ENCODE measurements at regions not wholly inside any gene's neighbourhood (a gene's known extent, or its start where the extent isn't known, plus 50 kb on each side); places are given as distances from the start of the nearest gene placed in this dataset.

DNA sequence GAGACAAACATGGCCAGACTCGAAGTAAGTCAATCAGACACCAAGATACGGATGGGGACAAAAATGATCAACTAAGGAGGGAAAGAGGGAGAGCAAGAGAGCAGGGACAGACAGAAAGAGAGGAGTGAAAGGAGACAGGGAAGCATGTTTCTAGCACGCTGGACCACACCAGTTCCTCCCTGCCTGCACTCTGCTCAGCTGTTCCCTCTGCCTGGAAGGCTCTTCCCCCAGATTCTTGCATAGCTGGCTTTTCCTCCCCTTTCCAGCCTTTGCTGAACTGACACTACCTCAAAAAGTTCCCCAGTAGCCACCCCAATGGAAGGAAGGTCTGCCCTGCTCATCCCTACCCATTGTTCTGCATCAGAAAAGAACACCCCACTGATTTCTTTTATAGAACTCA lies 185.9 kb downstream of the MAFB start:
- Histone ChIP-seq H3K27ac (ENCODE audit: low read depth, low read length) (no peak overlapping the region), H3K9me2 (replicated peaks; ENCODE audit: insufficient read depth, low read length) (no peaks in the 10 kb centered on the region), H2AFZ (ENCODE audit: low read depth, low read length, severe bottlenecking) (no peak overlapping the region), H3K4me2 (ENCODE audit: low read depth, low read length, poor library complexity, severe bottlenecking) (no peak overlapping the region), H3K36me3 (ENCODE audit: low read length) (no peaks in the 10 kb centered on the region), H3K27me3 (ENCODE audit: low read length) (no peaks in the 10 kb centered on the region), H3K9me3 (ENCODE audit: insufficient read depth, low read length) (no peaks in the 10 kb centered on the region), H4K20me1 (ENCODE audit: low read depth, low read length) (no peaks in the 10 kb centered on the region), H3K9ac (ENCODE audit: low read length) (no peak overlapping the region), H3F3A (ENCODE audit: insufficient read depth) (no peaks in the 10 kb centered on the region), H3K79me2 (ENCODE audit: insufficient read depth, low read length) (no peaks in the 10 kb centered on the region), H3K4me3 (ENCODE audit: insufficient read depth, low read length, poor library complexity, severe bottlenecking) (no peak overlapping the region)
- TF ChIP-seq EZH2phosphoT487 (conservative IDR thresholded peaks at IDR 0.05; ENCODE audit: low read length), result no peak
- TF ChIP-seq, protein P1, sequence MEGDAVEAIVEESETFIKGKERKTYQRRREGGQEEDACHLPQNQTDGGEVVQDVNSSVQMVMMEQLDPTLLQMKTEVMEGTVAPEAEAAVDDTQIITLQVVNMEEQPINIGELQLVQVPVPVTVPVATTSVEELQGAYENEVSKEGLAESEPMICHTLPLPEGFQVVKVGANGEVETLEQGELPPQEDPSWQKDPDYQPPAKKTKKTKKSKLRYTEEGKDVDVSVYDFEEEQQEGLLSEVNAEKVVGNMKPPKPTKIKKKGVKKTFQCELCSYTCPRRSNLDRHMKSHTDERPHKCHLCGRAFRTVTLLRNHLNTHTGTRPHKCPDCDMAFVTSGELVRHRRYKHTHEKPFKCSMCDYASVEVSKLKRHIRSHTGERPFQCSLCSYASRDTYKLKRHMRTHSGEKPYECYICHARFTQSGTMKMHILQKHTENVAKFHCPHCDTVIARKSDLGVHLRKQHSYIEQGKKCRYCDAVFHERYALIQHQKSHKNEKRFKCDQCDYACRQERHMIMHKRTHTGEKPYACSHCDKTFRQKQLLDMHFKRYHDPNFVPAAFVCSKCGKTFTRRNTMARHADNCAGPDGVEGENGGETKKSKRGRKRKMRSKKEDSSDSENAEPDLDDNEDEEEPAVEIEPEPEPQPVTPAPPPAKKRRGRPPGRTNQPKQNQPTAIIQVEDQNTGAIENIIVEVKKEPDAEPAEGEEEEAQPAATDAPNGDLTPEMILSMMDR (IDR thresholded peaks at IDR 0.05; ENCODE audit: insufficient read depth, low read length, poor library complexity, severe bottlenecking), result no peak

DNA sequence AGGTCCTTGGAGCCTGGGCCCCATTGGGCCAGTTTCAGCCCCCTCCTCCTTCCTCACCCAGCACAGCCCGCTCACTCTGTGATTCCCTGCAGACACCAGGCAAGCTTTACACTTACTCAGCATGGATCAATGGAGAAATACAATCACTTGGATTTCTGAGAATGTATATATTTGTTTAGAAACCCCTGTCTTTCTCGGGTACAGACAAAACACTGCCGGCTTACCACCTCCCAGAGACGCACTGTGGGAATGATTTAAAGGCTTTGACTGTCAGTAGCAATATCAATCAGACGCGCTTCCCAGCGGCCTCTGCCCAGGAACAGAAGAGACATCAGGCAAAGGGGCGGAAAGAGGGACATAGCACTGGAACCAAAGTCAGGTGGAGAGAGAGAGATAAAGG lies 186.5 kb downstream of the MAFB start:
- H3K9ac ChIP-seq (ENCODE audit: low read length), result no peak overlapping the region
- H2AFZ ChIP-seq (ENCODE audit: low read depth, low read length, severe bottlenecking), result no peak overlapping the region
- no peaks in the 10 kb centered on the region for H3K9me2 ChIP-seq (replicated peaks; ENCODE audit: insufficient read depth, low read length)
- TF ChIP-seq, protein P1 (IDR thresholded peaks at IDR 0.05; ENCODE audit: insufficient read depth, low read length, poor library complexity, severe bottlenecking), result no peak
- TF ChIP-seq EZH2phosphoT487 (conservative IDR thresholded peaks at IDR 0.05; ENCODE audit: low read length), result no peak
- H3K27ac ChIP-seq (ENCODE audit: low read depth, low read length), result no peak overlapping the region
- H3K4me3 ChIP-seq (ENCODE audit: insufficient read depth, low read length, poor library complexity, severe bottlenecking), result no peak overlapping the region
- H3F3A ChIP-seq (ENCODE audit: insufficient read depth), result no peaks in the 10 kb centered on the region
- H3K27me3 ChIP-seq (ENCODE audit: low read length), result no peaks in the 10 kb centered on the region
- no peaks in the 10 kb centered on the region for H3K9me3 ChIP-seq (ENCODE audit: insufficient read depth, low read length)
- H3K4me2 ChIP-seq (ENCODE audit: low read depth, low read length, poor library complexity, severe bottlenecking), result no peak overlapping the region
- no peaks in the 10 kb centered on the region for H3K79me2 ChIP-seq (ENCODE audit: insufficient read depth, low read length)
- no peaks in the 10 kb centered on the region for H3K36me3 ChIP-seq (ENCODE audit: low read length)
- H4K20me1 ChIP-seq (ENCODE audit: low read depth, low read length), result no peaks in the 10 kb centered on the region

DNA sequence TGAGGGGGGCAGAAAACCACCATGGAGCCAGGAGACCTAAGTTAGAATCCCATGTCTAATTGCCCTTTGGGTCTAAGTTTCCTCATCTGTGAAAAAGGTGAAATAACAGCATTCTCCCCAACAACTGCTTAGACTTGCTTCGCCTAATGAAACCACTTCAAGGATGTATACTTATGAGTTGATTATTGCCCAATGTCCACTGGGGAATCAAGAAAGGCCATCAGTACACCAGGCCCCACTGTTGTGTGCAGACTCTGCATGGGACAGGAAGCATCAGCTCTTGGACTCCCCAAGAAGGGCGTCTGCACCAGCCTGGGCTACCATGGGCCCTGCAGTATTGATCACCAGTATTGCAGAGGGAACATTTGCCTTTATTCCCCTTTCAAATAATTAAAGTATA lies 189.6 kb downstream of the MAFB start:
- TF ChIP-seq, protein P1 (IDR thresholded peaks at IDR 0.05; ENCODE audit: insufficient read depth, low read length, poor library complexity, severe bottlenecking), result no peak
- TF ChIP-seq EZH2phosphoT487 (conservative IDR thresholded peaks at IDR 0.05; ENCODE audit: low read length), result no peak
- Histone ChIP-seq H3K9me3 (ENCODE audit: insufficient read depth, low read length) (no peaks in the 10 kb centered on the region), H4K20me1 (ENCODE audit: low read depth, low read length) (no peaks in the 10 kb centered on the region), H3K9ac (ENCODE audit: low read length) (no peak overlapping the region), H3F3A (ENCODE audit: insufficient read depth) (no peaks in the 10 kb centered on the region), H3K9me2 (replicated peaks; ENCODE audit: insufficient read depth, low read length) (no peaks in the 10 kb centered on the region), H3K36me3 (ENCODE audit: low read length) (no peaks in the 10 kb centered on the region), H3K27ac (ENCODE audit: low read depth, low read length) (no peak overlapping the region), H3K4me2 (ENCODE audit: low read depth, low read length, poor library complexity, severe bottlenecking) (no peak overlapping the region), H3K4me3 (ENCODE audit: insufficient read depth, low read length, poor library complexity, severe bottlenecking) (no peak overlapping the region), H3K27me3 (ENCODE audit: low read length) (no peaks in the 10 kb centered on the region), H2AFZ (ENCODE audit: low read depth, low read length, severe bottlenecking) (no peak overlapping the region), H3K79me2 (ENCODE audit: insufficient read depth, low read length) (no peaks in the 10 kb centered on the region)

Data from SU-DHL-6 (cell line).